Esophagus squamous epithelium (tissue), 5 donors: ENCODE measurements at regions not wholly inside any gene's neighbourhood (a gene's known extent, or its start where the extent isn't known, plus 50 kb on each side); places are given as distances from the start of the nearest gene placed in this dataset.
"Not testable (repeated sequence)": the region's sequence is repeated elsewhere in the genome, so short reads cannot be mapped to it uniquely, and the experiment has no call there.

Experiments used
- DNase-seq: peaks from one replicate; lab custom pipeline; 2025; lab: John Stamatoyannopoulos, UW
- H3K27ac ChIP-seq, 4 donors: fragments of 200-600 bp; sonication (generic); one replicate each; pipeline ENCODE4 v1.5.1; 2016 to 2019; ENCODE audit warnings: mild to moderate bottlenecking in 1 of 4
- H3K27me3 ChIP-seq, 4 donors: fragments of 200-600 bp; sonication (generic); 1 replicate in 3 of 4; 2 replicates in 1 of 4; pipeline versions ENCODE4 v1.5.1 to v1.6.0; 2017 to 2021; ENCODE audit warnings: antibody characterized with exemption in 1 of 4
- H3K36me3 ChIP-seq, 3 donors: fragments of 200-600 bp; sonication (generic); one replicate each; pipeline ENCODE4 v1.5.1; 2016 to 2019
- H3K4me1 ChIP-seq, 3 donors: fragments of 200-600 bp; sonication (generic); one replicate each; pipeline ENCODE4 v1.5.1; 2017 to 2019
- H3K4me3 ChIP-seq, 4 donors: fragments of 200-600 bp; sonication (generic); 1 replicate in 3 of 4; 2 replicates in 1 of 4; pipeline ENCODE4 v1.5.1; 2016 to 2019; ENCODE audit warnings: mild to moderate bottlenecking in 2 of 4, moderate library complexity in 1 of 4
- H3K9me3 ChIP-seq, 3 donors: fragments of 200-600 bp; sonication (generic); one replicate each; pipeline ENCODE4 v1.5.1; 2016 to 2019
- POLR2A ChIP-seq, 4 donors: fragments of 450-650 bp; IDR thresholded peaks; one replicate each; pipeline ENCODE4 v1.6.1; 2017; ENCODE audit warnings: antibody characterized with exemption in 4 of 4, mild to moderate bottlenecking in 4 of 4, moderate library complexity in 3 of 4
- WGBS, 2 donors: methylation state at CpG; one replicate each; pipeline ENCODE4 v1.1.5; 2018; 5-methylcytosine and 5-hydroxymethylcytosine counted together
- intact Hi-C: fragments of 100-400 bp; cut with DNase I; formaldehyde crosslinking; loops from one replicate; pipeline ENCODE4 v1.15.0; 2022
- TF ChIP-seq, protein P1 (sequence below), 6 experiments: fragments of 450-650 bp in 4 of 6; fragments of 200-600 bp in 2 of 6; sonication (generic) in 2 of 6; IDR thresholded peaks; one replicate each; pipeline ENCODE4 v1.5.1; 2016 to 2019; ENCODE audit warnings: antibody characterized with exemption in 6 of 6, mild to moderate bottlenecking in 4 of 6, moderate library complexity in 4 of 6
- donor health status: DM: yes; HTN: yes; CAD: no.

DNA sequence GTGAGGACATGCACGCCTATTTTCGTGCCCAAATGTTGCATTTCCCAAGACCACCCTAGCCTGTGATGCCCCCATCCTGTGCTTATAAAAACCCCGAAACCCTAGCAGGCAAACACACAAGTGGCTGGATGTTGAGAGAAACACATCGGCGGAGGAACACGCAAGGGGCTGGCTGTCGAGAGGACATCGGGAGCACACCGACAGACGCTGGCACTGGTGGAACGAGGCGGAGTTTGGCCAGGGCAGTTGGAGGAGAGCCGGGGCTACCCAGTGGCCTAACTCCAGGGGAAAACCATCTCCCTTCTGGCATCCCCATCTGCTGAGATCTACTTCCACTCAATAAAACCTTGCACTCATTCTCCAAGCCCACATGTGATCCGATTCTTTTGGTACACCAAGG lies 225.9 kb upstream of the GRIK2 start:
- no peak for DNase-seq
- Histone ChIP-seq H3K27me3 (no peaks in the 10 kb centered on the region), H3K36me3 (no peaks in the 10 kb centered on the region), H3K4me3 (no peak overlapping the region), H3K9me3 (peaks cover 0 to 12% (median 6%) of the 10 kb centered on the region in 3 donors), H3K27ac (no peak overlapping the region), H3K4me1 (no peaks in the 10 kb centered on the region)
- WGBS, 2 donors, result 89% methylated on average over 9 to 11 of the region's 14 CpGs
- TF ChIP-seq, protein P1, sequence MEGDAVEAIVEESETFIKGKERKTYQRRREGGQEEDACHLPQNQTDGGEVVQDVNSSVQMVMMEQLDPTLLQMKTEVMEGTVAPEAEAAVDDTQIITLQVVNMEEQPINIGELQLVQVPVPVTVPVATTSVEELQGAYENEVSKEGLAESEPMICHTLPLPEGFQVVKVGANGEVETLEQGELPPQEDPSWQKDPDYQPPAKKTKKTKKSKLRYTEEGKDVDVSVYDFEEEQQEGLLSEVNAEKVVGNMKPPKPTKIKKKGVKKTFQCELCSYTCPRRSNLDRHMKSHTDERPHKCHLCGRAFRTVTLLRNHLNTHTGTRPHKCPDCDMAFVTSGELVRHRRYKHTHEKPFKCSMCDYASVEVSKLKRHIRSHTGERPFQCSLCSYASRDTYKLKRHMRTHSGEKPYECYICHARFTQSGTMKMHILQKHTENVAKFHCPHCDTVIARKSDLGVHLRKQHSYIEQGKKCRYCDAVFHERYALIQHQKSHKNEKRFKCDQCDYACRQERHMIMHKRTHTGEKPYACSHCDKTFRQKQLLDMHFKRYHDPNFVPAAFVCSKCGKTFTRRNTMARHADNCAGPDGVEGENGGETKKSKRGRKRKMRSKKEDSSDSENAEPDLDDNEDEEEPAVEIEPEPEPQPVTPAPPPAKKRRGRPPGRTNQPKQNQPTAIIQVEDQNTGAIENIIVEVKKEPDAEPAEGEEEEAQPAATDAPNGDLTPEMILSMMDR (IDR thresholded peaks at IDR 0.05), result no peak
- no peak for TF ChIP-seq POLR2A (IDR thresholded peaks at IDR 0.05)
- intact Hi-C loops, result no loop called here

DNA sequence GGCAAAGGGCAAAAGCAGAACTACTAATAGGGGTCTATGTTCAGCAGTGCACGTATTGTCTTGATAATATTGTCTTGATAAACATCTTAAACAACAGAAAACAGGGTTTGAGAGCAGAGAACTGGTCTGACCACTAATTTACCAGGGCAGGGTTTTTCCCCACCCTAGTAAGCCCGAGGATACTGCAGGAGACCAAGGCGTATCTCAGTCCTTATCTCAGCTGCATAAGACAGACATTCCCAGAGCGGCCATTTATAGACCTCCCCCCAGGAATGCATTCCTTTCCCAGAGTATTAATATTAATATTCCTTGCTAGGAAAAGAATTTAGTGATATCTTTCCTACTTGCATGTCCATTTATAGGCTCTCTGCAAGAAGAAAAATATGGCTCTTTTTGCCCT lies 222.5 kb upstream of the GRIK2 start:
- 77 to 80% methylated on average over 4 of the region's 4 CpGs for WGBS, 2 donors
- H3K27me3 ChIP-seq, H3K4me1 ChIP-seq, H3K36me3 ChIP-seq, intact Hi-C loops, DNase-seq, H3K27ac ChIP-seq, H3K4me3 ChIP-seq: not testable (repeated sequence)
- H3K9me3 ChIP-seq, result peaks cover 0 to 12% (median 6%) of the 10 kb centered on the region in 3 donors

DNA sequence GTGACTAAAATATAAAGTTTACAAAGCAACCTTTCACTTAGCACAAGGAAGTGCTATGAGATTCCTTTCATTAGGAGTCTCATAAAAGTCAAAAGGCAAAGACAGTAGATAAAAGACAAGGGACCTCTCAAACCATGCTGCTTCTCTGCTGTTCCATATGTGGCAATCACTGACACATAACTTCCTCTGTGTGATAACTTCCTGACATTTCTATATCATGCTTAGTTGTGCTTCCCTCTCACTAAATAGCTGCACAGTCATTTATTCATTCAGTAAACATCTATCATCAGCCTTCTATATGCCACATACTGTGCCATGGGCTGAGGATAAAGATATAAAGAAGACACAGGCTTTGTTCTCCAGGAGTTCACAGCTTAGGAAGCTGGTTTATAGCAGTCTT lies 214.8 kb upstream of the GRIK2 start:
- H3K9me3 ChIP-seq, result no peaks in the 10 kb centered on the region
- no peak overlapping the region for H3K4me3 ChIP-seq
- no peak overlapping the region for H3K27ac ChIP-seq
- H3K36me3 ChIP-seq, result no peaks in the 10 kb centered on the region
- intact Hi-C loops, result no loop called here
- no peak for DNase-seq
- H3K4me1 ChIP-seq, result no peaks in the 10 kb centered on the region
- no peaks in the 10 kb centered on the region for H3K27me3 ChIP-seq
- TF ChIP-seq POLR2A (IDR thresholded peaks at IDR 0.05), result no peak
- TF ChIP-seq, protein P1 (IDR thresholded peaks at IDR 0.05), result no peak

DNA sequence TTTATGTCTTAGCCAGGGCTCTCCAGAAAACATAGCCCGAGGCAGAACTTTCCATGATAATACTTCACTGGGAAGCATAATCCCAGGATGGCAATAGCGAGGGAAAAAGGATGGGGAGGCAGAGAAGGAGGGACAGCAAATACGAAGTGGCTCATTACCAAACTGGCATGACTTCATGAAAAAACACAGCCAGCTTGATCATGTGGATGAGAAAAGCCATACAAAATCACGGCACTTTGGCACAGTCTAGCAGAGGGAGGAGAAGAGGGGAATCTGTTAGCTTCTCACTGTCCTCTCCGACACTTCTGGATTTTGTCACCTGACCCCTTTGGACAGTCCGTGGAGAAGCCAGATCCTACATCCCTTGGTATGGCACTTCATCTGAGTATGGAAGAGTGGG lies 212.5 kb upstream of the GRIK2 start:
- 64 to 82% methylated on average over 6 of the region's 6 CpGs for WGBS, 2 donors
- H3K4me1 ChIP-seq, result no peaks in the 10 kb centered on the region
- no peaks in the 10 kb centered on the region for H3K36me3 ChIP-seq
- H3K9me3 ChIP-seq, result no peaks in the 10 kb centered on the region
- DNase-seq, result no peak
- intact Hi-C loops, result no loop called here
- H3K4me3 ChIP-seq, result no peak overlapping the region
- no peak overlapping the region for H3K27ac ChIP-seq
- H3K27me3 ChIP-seq, result no peaks in the 10 kb centered on the region
- TF ChIP-seq, protein P1 (IDR thresholded peaks at IDR 0.05), result no peak
- no peak for TF ChIP-seq POLR2A (IDR thresholded peaks at IDR 0.05)

DNA sequence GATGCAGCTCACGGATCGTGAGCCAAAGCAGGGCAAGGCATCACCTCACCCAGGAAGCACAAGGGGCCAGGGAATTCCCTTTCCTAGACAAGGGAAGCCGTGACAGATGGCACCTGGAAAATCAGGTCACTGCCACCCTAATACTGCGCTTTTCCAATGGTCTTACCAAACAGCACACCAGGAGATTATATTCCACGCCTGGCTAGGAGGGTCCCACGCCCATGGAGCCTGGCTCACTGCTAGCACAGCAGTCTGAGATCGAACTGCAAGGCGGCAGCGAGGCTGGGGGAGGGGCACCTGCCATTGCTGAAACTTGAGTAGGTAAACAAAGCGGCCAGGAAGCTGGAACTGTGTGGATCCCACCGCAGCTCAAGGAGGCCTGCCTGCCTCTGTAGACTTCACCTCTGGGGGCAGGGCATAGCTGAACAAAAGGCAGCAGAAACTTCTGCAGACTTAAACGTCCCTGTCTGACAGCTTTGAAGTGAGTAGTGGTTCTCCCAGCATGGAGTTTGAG lies 205.2 kb upstream of the GRIK2 start:
- H3K27me3 ChIP-seq, DNase-seq, H3K36me3 ChIP-seq, H3K4me3 ChIP-seq, H3K4me1 ChIP-seq, H3K27ac ChIP-seq, intact Hi-C loops: not testable (repeated sequence)
- H3K9me3 ChIP-seq, result peaks cover 0 to 14% (median 3%) of the 10 kb centered on the region in 3 donors
- 76 to 77% methylated on average over 5 of the region's 12 CpGs for WGBS, 2 donors

DNA sequence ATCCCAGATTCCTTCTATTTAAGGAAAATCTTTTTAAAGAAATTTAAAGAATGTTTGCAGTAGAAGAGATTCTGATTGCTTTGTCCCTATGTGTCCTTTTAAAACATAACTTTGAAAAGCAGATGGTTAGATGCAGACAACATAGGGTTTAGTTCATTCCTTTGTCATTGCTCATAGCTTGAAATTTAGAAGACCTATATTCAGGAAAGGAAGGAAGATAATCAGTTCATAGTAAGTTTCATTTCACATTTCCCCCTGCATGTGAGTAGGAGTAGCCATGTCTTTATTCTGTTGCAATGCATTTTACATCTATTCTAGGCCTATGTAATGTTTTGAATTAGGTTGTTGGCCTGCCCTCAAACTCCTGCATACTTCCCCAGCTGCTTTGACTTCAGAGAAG lies 197.9 kb upstream of the GRIK2 start:
- H3K4me3 ChIP-seq, result no peak overlapping the region
- H3K27ac ChIP-seq, result no peak overlapping the region
- no peak for TF ChIP-seq POLR2A (IDR thresholded peaks at IDR 0.05)
- TF ChIP-seq, protein P1 (IDR thresholded peaks at IDR 0.05), result no peak
- no peaks in the 10 kb centered on the region for H3K36me3 ChIP-seq
- H3K4me1 ChIP-seq, result no peaks in the 10 kb centered on the region
- no peak for DNase-seq
- intact Hi-C loops, result no loop called here
- no peaks in the 10 kb centered on the region for H3K9me3 ChIP-seq
- no peaks in the 10 kb centered on the region for H3K27me3 ChIP-seq
